Lower leg skin (tissue), 3 donors: ENCODE measurements at regions not wholly inside any gene's neighbourhood (a gene's known extent, or its start where the extent isn't known, plus 50 kb on each side); places are given as distances from the start of the nearest gene placed in this dataset.

ENCODE experiments used
- CTCF ChIP-seq, 3 donors: fragments of 450-650 bp; IDR thresholded peaks; one replicate each; pipeline ENCODE4 v1.5.1; 2016; ENCODE audit warnings: antibody characterized with exemption in 3 of 3, mild to moderate bottlenecking in 3 of 3, moderate library complexity in 2 of 3
- POLR2A ChIP-seq, 2 donors: fragments of 450-650 bp; IDR thresholded peaks; one replicate each; pipeline ENCODE4 v1.6.1; 2016 to 2017; ENCODE audit warnings: antibody characterized with exemption in 2 of 2, mild to moderate bottlenecking in 1 of 2, moderate library complexity in 1 of 2

- TF ChIP-seq CTCF (IDR thresholded peaks at IDR 0.05) (no peak), POLR2A (IDR thresholded peaks at IDR 0.05) (no peak)
These were observed 214.7 kb upstream of the C14orf180 start for GRCh38 chr14:104364830-104365229.
